ENCODE measurements at regions not wholly inside any gene's neighbourhood (a gene's known extent, or its start where the extent isn't known, plus 50 kb on each side); places are given as distances from the start of the nearest gene placed in this dataset.

DNA sequence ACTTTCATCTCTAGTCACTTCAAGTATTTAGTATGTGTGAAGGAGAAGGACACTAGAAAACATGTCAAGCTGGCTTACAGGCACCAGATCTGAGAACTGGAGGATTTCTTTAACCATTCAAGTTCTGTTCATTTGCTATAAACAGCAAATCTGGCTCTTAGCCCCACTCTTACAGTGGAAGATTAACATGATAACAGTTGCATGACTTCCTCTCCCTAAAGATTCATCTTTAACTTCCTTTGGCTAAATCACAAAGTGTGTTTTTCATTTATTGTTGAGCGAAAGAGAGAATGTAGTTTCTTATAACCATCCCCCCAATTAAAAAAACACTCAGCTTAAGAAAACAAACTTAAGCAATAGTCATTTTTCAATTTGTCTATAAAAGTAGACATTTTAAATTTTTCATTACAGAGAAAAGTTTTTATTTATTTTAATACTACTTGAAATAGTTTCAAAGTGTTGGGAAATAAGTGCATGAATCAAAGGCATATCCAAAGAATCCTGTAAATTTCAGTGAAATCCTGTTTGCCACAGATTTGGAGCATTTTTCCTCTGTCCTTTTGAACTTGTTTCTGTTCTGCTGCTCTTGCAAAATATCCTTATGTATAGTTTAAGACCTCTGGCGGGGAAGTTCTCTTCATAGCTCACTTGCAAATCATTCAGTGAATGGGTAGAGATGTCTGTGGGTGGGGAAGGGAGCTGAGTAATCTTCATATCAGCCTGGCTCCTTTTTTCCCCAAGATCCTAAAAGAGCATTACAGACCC lies 241.0 kb upstream of the RBBP8 start:
- Histone ChIP-seq H3K27ac (ENCODE audit: low read length) (no peak overlapping the region), H3K36me3 (replicated peaks; ENCODE audit: insufficient read depth, low read length) (no peaks in the 10 kb centered on the region), H3K27me3 (replicated peaks; ENCODE audit: insufficient read depth, low read length) (no peaks in the 10 kb centered on the region), H3K9me3 (replicated peaks; ENCODE audit: insufficient read depth, low read length) (no peaks in the 10 kb centered on the region), H3K4me3 (ENCODE audit: low read length) (no peak overlapping the region), H3K79me2 (ENCODE audit: low read length) (no peaks in the 10 kb centered on the region), H3F3A (ENCODE audit: insufficient read depth, low read length) (no peaks in the 10 kb centered on the region), H4K20me1 (ENCODE audit: insufficient read depth, low read length) (no peaks in the 10 kb centered on the region), H3K4me2 (ENCODE audit: low read depth, low read length) (no peak overlapping the region), H3K4me1 (ENCODE audit: low read length) (no peaks in the 10 kb centered on the region), H2AFZ (ENCODE audit: low read length) (no peak overlapping the region), H3K9me2 (replicated peaks; ENCODE audit: insufficient read depth, low read length) (no peaks in the 10 kb centered on the region), H3K9ac (ENCODE audit: low read length) (no peak overlapping the region)
- TF ChIP-seq, protein P1, sequence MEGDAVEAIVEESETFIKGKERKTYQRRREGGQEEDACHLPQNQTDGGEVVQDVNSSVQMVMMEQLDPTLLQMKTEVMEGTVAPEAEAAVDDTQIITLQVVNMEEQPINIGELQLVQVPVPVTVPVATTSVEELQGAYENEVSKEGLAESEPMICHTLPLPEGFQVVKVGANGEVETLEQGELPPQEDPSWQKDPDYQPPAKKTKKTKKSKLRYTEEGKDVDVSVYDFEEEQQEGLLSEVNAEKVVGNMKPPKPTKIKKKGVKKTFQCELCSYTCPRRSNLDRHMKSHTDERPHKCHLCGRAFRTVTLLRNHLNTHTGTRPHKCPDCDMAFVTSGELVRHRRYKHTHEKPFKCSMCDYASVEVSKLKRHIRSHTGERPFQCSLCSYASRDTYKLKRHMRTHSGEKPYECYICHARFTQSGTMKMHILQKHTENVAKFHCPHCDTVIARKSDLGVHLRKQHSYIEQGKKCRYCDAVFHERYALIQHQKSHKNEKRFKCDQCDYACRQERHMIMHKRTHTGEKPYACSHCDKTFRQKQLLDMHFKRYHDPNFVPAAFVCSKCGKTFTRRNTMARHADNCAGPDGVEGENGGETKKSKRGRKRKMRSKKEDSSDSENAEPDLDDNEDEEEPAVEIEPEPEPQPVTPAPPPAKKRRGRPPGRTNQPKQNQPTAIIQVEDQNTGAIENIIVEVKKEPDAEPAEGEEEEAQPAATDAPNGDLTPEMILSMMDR (IDR thresholded peaks at IDR 0.05; ENCODE audit: low read length), result no peak
- TF ChIP-seq EZH2 (optimal IDR thresholded peaks at IDR 0.05; ENCODE audit: low read depth, low read length) (no peak), EZH2phosphoT487 (IDR thresholded peaks at IDR 0.05; ENCODE audit: low read length) (no peak)
- DNase-seq, result no peak

DNA sequence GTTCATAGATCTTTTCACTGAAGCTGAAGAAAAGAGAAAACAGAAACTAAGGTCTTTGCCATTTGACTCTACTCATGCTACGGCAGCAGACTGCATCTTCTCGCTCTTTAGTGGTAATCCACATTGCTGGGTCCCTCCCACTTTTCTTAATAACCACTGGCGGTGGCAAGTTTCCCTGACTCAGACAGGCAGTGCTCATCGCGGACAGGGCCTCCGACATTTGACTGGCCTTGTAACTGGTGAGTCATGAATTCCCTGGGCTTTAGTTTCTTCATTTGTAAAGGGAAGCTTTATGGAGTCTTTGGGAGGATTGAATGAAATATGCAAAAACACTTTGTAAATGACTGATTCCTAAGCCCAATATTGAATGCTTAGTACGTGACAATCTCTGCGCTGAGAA lies 238.2 kb upstream of the RBBP8 start:
- no peaks in the 10 kb centered on the region for H3K27me3 ChIP-seq (replicated peaks; ENCODE audit: insufficient read depth, low read length)
- H3K4me2 ChIP-seq (ENCODE audit: low read depth, low read length), result no peak overlapping the region
- no peak overlapping the region for H3K4me3 ChIP-seq (ENCODE audit: low read length)
- no peak overlapping the region for H2AFZ ChIP-seq (ENCODE audit: low read length)
- H3K9me3 ChIP-seq (replicated peaks; ENCODE audit: insufficient read depth, low read length), result no peaks in the 10 kb centered on the region
- TF ChIP-seq, protein P1 (IDR thresholded peaks at IDR 0.05; ENCODE audit: low read length), result no peak
- TF ChIP-seq EZH2phosphoT487 (IDR thresholded peaks at IDR 0.05; ENCODE audit: low read length) (no peak), EZH2 (optimal IDR thresholded peaks at IDR 0.05; ENCODE audit: low read depth, low read length) (no peak)
- H3K9ac ChIP-seq (ENCODE audit: low read length), result no peak overlapping the region
- DNase-seq, result no peak
- no peaks in the 10 kb centered on the region for H3K4me1 ChIP-seq (ENCODE audit: low read length)
- H3K27ac ChIP-seq (ENCODE audit: low read length), result no peak overlapping the region
- H4K20me1 ChIP-seq (ENCODE audit: insufficient read depth, low read length), result no peaks in the 10 kb centered on the region
- no peaks in the 10 kb centered on the region for H3K79me2 ChIP-seq (ENCODE audit: low read length)
- no peaks in the 10 kb centered on the region for H3F3A ChIP-seq (ENCODE audit: insufficient read depth, low read length)
- H3K36me3 ChIP-seq (replicated peaks; ENCODE audit: insufficient read depth, low read length), result no peaks in the 10 kb centered on the region
- H3K9me2 ChIP-seq (replicated peaks; ENCODE audit: insufficient read depth, low read length), result no peaks in the 10 kb centered on the region

DNA sequence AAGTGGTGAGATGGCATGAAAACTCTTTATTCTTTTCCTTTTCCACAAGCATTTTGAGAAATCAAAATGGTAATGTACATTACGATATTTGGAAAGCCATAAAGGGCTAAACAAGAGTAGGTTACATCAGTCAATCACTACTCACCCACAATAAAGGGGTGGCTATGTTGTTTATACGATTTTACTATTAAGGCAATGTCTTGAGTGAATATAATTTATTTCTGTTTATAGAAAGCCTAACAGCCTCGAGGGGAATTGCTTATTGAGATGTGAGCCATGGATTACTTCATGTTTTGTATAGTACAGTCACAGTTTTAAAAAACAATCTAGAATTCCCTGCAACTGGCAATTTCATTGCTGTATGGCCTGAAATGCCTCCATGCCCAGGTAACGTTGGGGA lies 237.5 kb upstream of the RBBP8 start:
- Histone ChIP-seq H3K9ac (ENCODE audit: low read length) (no peak overlapping the region), H2AFZ (ENCODE audit: low read length) (no peak overlapping the region), H3K79me2 (ENCODE audit: low read length) (no peaks in the 10 kb centered on the region), H3K27me3 (replicated peaks; ENCODE audit: insufficient read depth, low read length) (no peaks in the 10 kb centered on the region), H3K9me2 (replicated peaks; ENCODE audit: insufficient read depth, low read length) (no peaks in the 10 kb centered on the region), H3K4me3 (ENCODE audit: low read length) (no peak overlapping the region), H4K20me1 (ENCODE audit: insufficient read depth, low read length) (no peaks in the 10 kb centered on the region), H3K9me3 (replicated peaks; ENCODE audit: insufficient read depth, low read length) (no peaks in the 10 kb centered on the region), H3K27ac (ENCODE audit: low read length) (no peak overlapping the region), H3K4me2 (ENCODE audit: low read depth, low read length) (no peak overlapping the region), H3F3A (ENCODE audit: insufficient read depth, low read length) (no peaks in the 10 kb centered on the region), H3K4me1 (ENCODE audit: low read length) (no peaks in the 10 kb centered on the region), H3K36me3 (replicated peaks; ENCODE audit: insufficient read depth, low read length) (no peaks in the 10 kb centered on the region)
- TF ChIP-seq EZH2 (optimal IDR thresholded peaks at IDR 0.05; ENCODE audit: low read depth, low read length), result no peak
- TF ChIP-seq EZH2phosphoT487 (IDR thresholded peaks at IDR 0.05; ENCODE audit: low read length), result no peak
- TF ChIP-seq, protein P1 (IDR thresholded peaks at IDR 0.05; ENCODE audit: low read length), result no peak
- no peak for DNase-seq

Measured in MM.1S (cell line).